GM21390 (cell line): ENCODE measurements at regions not wholly inside any gene's neighbourhood (a gene's known extent, or its start where the extent isn't known, plus 50 kb on each side); places are given as distances from the start of the nearest gene placed in this dataset.

Source experiments
- ATAC-seq: cut with Tn5 transposase; IDR thresholded peaks from one replicate; pipeline ENCODE4 v1.9.1; 2021; ENCODE audit not compliant: unreplicated experiment

DNA sequence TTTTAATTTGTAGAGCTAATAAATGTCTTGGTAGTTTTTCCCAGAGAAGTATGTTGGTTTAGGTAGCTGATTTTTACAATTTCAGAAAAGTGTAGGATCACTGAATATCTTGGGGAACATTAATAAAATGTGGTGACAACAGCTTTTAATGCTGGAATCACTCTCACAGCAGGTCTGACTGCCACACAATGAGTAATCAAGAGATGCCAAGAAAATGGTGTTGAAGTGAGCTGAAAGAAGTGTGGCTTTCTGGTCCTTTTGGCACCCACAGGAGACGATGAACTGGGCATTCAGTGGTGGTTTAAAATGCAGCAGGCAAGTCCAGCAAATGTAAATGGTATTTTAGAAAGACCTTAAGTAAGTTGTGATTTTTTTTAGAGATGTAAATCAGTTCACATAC lies 175.8 kb downstream of the CBLN2 start:
- no peak for ATAC-seq

DNA sequence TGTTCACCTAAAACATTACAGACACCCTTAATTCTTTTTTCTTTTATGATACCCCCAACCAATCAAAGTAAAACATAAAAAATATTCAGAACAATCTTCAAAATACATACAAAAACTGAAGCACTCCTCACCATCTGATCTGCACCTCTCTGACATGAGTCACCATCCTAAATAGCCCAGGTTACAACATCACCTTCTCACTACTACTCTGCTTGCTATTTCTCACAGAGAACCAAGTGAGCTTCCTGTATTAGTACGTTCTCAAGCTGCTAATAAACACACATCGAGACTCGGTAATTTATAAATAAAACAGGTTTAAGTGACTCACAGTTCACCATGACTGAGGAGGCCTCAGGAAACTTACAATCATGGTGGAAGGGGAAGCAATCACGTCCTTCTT lies 183.5 kb downstream of the CBLN2 start:
- ATAC-seq: no peak

DNA sequence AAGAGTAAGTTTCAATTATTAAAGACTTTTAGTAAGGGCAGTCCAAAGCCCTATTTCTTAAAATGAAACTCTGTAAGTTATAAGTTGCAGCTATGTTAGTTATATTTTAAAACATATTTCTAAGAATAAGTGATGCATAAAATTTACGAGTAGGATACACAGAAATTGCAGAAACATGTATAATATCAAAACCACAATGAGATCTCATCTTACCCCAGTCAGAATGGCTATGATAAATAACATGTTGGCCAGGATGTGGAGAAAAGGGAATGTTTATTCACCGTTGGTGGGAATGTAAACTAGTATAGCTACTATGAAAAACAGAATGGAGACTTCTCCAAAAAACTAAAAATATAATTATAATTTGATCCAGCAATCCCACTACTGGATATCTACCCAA lies 201.2 kb downstream of the CBLN2 start:
- no peak for ATAC-seq

DNA sequence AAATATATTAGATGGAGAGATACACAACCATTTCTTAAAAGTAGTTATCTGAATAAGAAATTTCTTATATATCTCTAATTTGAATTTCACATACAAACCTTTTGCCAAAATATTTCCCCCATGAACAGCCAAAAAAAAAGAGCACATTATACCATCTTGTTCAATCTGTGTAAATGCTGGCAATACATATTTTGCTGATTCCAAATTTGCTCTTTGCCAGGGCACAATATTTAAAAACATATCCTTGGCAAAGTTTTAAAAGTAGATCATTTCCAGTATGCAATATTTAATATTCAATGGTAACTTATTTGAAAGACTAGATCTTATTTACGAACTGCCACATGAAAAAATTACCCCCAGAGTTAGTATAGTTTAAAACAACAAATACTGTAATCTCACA lies 204.2 kb downstream of the CBLN2 start:
- ATAC-seq: no peak

DNA sequence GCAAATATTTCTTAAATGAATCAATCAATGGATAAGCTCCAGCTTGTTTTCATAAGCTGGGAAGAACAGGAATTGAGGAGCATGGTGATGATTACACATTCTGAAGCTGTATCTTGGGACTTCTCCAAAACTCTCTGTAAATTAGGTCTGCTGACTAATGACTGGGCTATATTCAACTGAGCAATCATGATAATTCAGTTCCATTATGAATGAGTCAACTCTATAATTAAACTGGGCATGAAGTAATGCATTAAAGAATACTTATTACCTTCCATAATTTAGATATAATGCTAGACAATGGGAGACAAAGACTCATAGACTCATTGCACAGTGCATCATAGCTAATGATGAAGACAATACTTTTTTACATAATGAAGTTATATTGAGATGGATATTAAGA lies 207.4 kb downstream of the CBLN2 start:
- no peak for ATAC-seq

DNA sequence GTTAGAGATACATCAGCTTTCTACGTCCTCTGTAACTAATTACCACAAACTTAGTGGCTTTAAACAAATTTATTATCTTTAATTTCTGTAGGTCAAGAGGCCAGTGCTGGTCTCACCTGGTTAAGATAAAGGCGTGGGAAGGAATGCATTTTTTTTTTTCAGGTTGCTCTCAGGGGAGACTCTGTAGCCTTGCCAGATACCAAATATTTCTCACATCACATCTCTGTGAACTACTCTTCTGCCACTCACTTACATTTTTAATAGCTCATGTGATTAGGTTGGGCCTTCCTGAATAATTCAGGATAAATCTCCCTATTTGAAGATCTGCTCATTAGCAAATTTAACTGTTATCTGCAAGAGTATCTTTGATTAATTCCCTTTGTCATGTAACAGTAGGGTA lies 214.6 kb downstream of the CBLN2 start:
- no peak for ATAC-seq

DNA sequence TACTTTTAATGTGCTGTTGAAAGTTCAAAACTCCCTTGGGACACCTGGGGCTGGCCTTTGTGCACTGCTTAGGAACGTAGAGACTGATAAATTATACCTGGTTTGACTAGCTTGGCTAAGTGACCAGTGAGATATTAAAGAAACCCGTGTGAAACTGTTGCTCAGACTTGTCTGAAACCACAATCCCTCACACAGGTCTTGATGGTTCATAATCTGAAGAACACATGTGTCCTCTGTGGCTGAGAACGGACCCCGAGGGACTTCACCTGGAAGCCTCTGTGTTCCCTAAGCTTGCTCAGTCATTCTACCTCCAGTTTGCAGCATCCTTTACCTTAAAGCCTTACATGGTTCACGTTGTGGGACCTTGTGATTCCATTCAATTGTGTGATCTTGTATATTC lies 218.8 kb downstream of the CBLN2 start:
- peak; percentile 61 for ATAC-seq

DNA sequence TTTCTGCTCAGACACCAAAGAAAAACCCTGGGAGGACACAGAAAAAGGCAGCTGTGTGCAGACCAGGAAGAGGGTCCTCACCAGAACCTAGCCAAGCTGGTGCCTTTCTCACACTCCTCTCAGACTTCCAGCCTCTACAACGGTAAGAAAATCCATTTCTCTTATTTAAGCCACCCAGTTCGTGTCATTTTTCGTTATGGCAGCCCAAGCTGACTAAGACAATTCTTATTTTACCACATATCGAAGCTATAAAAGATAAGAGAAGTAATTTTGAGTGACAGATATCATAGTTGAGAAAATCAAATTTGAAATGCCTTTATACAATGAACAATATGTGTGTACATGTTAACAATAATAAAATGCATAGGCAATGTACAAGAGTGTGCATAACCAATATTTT lies 219.5 kb downstream of the CBLN2 start:
- ATAC-seq: no peak

DNA sequence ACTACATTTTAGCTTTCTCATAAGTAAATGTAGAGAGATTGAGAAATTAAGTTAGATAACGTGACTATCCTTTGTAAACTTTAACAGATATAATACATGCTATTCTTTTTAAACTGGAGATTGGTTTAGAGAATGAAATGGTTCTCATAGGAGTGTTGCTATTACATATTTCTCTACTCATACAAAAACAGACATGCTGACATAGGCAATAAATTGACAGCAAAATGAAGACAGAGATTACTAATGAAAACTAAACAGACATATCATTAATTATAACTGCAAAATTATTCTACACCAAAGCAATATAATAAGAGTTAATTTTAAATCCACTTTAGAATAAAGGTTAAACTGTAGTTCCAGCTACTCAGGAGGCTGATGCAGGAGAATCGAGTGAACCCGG lies 227.6 kb downstream of the CBLN2 start:
- no peak for ATAC-seq

DNA sequence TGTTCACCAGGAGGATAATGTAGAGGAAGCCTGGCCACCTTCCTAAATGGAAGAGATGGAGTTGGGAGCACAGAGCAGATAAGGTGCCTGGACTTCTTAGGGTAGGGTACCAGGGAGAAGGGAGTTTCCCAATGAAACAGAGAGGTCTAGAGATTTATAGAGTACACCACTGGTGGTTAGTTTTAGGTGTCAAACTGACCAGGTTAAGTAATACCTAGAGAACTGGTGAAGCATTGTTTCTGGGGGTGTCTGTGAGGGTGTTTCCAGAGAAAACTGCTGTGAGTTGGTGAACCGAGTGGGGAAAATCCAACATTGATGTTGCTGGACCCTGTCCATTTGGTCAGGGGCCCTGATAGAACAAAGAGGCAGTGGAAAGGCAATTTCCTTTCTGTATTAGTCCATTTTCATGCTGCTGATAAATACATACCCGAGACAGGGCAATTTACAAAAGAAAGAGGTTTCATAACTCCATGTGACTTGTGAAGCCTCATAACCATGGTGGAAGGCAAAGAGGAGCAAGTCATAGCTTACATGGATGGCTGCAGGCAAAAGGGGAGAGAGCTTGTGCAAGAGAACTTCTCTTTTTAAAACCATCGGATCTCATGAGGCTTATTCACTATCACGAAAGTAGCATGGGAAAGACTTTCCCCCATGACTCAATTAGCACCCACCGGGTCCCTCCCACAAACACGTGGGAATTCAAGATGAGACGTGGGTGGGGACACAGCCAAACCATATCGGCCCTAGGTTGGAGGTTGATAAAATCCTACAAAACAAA lies 260.8 kb downstream of the CBLN2 start:
- ATAC-seq: no peak

DNA sequence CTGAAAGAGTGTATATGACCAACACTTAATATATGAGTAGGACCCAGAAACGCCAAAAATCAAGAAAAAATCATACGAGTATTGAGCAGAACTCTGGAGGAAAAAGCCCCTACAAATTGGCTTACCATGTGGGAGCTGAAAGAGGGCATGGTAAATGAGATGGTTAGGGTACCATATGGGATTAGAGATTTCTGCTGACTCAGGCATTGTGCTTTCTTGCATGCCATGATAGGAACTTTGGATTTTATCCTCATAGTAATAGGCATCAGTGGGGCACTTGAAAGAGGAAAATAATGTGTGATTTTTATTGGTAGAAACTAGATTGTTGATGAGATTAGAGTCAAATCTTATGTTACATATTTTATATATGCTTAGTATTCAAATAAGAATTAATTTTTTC lies 271.1 kb downstream of the CBLN2 start:
- no peak for ATAC-seq

DNA sequence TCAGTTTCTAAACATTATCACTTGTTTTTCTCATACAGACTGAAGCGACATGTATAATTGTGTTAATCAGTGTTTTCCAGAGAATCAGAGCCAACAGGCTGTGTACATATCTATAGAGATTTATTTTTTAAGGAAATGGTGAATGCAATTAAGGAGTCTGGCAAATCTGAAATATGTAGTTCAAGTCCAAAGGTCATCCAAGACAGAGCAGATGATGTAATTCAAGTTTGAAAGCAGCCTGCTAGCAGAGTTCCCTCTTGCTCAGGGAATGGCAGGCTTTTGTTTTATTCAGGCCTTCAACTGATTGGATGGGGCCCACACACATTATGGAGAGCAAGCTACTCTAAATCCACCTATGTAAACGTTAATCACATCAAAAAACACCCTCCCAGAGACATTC lies 282.6 kb downstream of the CBLN2 start:
- no peak for ATAC-seq

DNA sequence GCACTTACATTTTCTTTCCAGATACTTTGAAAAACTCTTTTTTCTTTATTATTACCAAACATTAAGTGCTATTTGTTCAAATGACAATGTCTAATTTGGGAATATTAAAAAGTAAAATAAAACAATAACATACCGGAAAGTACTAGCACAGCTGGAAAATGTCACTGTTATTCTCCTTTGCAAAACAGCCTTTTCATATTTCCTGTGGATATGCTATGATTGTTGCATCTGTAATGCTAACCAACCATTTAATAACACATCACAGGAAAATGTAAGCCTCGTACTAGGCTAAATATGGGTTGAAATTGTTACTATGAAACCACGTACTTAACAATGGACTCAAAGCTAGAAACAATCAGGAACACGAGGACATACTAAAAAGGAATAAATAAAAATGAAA lies 298.1 kb downstream of the CBLN2 start:
- no peak for ATAC-seq

DNA sequence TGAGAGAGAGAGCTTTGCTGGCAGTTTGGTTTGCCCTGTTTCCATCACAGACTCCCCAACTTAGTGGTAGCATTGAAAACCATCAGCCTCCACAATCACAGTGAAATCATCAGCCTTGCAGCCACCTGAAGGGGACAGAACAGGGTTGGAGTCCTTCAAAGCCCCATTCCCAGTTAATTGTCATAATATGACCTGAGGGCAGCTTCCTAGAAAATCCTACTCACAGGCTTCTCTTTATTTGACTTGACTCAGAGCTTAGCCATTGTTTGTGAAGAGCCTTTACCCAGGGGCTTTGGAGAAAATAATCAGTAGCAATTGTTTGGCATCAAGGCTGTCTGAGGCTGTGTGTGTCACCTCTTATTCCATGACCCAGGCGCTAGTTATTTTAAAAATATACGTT lies 308.7 kb downstream of the CBLN2 start:
- no peak for ATAC-seq

DNA sequence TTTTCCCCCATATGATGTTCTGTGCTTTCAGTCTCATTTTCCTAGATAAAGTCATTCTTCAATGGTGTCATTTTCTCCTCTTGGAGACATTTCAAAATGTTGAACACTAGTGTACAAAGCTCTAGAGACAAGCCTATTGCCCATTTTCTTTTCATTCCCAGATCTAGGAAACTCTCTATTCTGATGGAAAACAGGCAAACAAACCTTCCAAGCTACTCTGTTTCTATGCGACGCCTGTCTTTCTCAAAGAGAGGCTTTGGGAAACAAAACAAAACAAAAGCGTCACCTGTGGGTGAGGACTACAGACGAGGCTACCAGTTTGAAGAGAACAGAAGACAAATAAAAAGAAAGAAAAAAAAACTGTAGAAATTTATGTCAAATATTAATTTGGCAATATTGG lies 311.0 kb downstream of the CBLN2 start:
- no peak for ATAC-seq

DNA sequence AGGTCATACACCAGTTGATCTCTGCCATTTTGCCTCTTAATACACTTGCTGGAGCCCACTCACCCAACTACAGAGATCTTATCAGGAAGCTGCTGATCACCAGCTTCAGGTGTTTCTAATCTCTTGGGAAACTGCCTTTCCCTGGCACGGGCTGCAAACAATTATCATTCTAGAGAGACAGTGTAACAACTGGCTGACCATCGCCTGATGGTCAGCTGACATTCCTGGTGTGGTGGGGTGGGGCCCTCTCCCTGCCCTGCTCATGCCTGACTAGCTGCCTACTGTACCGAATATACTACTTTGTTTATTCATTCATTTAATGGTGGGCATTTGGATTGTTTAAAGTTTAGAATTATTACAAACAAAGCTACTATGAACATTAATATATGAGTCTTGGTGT lies 311.5 kb downstream of the CBLN2 start:
- no peak for ATAC-seq

DNA sequence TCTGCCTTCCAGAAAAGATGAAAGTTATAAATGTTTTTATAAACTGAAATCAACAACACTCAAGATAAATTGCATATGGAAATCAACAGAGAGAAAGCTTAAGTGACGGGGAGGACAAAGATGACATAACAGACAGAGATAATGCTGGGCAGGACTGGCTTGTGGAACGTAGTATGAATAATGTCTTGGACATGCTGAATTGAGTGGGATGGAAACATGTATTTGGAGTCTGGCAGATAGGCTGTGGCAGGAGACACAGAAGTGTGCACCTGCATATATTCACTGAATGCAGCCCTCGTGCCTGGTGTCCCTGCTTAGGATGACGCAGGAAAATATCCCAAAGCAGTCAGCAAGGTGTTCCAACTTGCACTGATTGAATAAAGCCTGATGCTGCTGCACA lies 318.2 kb downstream of the CBLN2 start:
- no peak for ATAC-seq

DNA sequence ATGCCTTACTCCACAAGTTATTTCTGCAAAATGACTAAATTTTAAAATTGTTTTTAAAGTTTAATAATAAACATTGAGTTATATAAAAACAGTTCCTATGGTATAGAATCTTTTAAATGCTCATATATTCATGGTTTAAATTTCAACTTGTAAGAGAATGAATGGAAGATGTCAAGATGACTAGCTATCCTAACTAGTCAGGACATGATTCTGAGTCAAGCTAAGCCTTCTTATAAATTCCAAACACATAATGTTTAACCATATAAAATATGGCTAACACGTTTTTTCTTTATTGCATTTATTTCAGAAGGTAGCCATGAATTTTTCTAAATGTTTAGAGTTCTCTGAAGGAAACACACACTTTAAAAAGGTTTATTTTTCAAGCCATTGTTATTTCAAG lies 320.4 kb downstream of the CBLN2 start:
- no peak for ATAC-seq

DNA sequence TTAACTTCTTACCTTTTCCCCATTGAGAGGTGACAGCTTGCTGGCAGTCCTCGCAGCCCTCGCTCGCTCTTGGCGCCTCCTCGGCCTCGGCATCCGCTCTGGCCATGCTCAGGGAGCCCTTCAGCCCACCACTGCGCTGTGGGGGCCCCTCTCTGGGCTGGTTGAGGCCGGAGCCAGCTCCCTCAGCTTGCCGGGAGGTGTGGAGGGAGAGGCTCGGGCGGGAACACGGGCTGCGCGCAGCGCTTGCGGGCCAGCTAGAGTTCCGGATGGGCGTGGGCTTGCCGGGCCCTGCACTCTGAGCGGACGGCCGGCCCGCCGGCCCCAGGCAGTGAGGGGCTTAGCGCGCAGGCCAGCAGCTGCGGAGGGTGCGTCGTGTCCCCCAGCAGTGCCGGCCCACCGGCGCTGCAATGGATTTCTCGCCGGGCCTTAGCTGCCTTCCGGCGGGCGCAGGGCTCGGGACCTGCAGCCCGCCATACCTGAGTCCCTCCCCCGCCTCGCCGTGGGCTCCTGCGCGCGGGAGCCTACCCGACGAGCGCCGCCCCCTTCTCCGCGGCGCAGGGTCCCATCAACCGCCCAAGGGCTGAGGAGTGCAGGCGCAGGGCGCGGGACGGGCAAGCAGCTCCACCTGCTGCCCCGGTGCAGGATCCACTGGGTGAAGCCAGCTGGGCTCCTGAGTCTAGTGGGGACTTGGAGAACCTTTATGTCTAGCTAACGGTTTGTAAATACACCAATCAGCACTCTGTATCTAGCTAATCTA lies 335.0 kb downstream of the CBLN2 start:
- ATAC-seq: no peak

DNA sequence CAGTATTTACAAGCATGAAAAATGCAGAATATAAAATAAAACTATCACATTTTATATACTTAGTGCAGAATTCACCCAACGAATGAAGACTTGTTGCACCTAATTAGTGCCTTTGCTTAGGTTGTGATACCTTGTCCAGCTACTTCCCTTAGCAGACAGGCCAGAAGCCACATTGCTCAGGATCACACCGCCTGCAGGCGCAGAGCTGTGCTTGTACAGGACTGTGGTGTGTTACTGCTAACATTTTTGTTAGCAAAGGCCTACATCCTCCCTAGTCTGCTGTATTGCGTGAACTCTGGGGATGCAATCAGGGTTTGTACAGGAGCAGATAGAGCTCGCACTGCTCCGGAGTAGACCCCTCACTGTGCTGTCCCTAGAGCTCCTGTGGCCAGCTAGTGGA lies 336.9 kb downstream of the CBLN2 start:
- ATAC-seq: no peak

DNA sequence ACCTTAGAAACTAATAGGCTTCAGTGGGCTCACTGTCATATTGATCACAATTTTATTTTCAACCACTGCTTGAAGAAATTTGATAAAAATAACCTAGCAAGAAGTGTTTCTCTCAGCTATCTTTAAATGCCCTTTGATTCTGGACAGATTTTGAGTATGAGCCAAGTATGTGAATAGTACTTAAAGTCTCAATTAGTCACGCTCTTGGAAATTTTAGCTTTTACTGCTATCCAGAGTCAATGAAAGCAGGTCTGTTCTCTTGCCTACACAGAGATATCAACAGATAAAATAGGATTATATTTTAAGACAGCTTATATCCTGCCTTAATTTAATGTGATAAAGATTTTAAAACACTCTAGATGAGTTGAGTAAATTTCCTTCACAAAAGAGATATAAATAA lies 337.3 kb downstream of the CBLN2 start:
- no peak for ATAC-seq

DNA sequence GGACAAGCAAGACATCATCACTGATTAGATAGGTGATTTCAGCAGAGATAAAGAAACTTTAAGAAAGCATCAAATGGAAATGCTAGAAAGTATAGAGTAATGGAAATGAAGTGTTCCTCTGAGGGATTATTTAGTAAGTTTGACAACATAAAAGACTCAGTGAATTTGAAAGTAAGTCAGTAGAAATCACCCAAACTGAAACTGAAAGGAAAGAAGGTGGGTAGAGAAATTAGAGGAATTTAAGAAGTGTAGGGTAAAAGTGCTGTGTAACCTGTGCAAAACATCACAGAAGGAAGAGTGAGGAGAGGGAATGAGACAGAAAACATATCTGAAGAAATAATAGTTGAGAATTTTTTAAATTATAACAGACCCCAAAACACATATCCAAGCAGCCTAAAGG lies 343.1 kb downstream of the CBLN2 start:
- ATAC-seq: no peak

DNA sequence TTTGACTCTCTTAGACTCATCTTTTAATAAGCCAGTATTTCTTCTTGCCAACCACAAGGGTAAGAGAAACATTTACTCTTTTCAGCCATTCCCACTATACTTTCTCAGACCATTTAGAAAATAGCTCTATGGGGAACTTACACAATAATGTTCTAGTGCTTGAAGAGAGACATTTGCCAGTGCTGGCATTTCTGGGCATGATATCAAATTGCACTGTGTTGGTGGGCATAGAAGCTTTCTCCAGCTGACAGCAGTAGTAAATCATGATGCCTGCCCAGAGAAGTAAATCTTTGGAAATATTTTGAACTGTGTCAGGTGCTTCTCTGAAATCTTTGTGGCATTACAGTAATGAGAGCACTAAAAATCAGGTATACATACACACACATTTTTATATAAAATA lies 346.6 kb downstream of the CBLN2 start:
- no peak for ATAC-seq
